HEK293T (cell line): ENCODE measurements at regions not wholly inside any gene's neighbourhood (a gene's known extent, or its start where the extent isn't known, plus 50 kb on each side); places are given as distances from the start of the nearest gene placed in this dataset.

Experiments
- BHLHE40 ChIP-seq: fragments of 450-650 bp; IDR thresholded peaks from 2 replicates; pipeline ENCODE4 v1.6.1; 2016; ENCODE audit warnings: mild to moderate bottlenecking, moderate library complexity, borderline replicate concordance
- FOXA1 ChIP-seq: fragments of 450-650 bp; IDR thresholded peaks from 2 replicates; pipeline ENCODE4 v1.6.1; 2016; ENCODE audit warnings: mild to moderate bottlenecking
- FOXK2 ChIP-seq: fragments of 450-650 bp; IDR thresholded peaks from 2 replicates; pipeline ENCODE4 v1.6.1; 2016; ENCODE audit warnings: mild to moderate bottlenecking
- HDGF ChIP-seq: fragments of 450-650 bp; IDR thresholded peaks from 2 replicates; pipeline ENCODE4 v1.6.1; 2017; ENCODE audit warnings: antibody characterized with exemption, borderline replicate concordance
- NFRKB ChIP-seq: fragments of 450-650 bp; IDR thresholded peaks from 2 replicates; pipeline ENCODE4 v1.6.1; 2016; ENCODE audit warnings: mild to moderate bottlenecking, moderate library complexity
- PKNOX1 ChIP-seq: fragments of 450-650 bp; IDR thresholded peaks from 2 replicates; pipeline ENCODE4 v1.6.1; 2016
- SP1 ChIP-seq: fragments of 450-650 bp; IDR thresholded peaks from 2 replicates; pipeline ENCODE4 v1.6.1; 2017
- TARDBP ChIP-seq: fragments of 450-650 bp; IDR thresholded peaks from 2 replicates; pipeline ENCODE4 v1.6.1; 2016
- ZNF384 ChIP-seq: fragments of 450-650 bp; IDR thresholded peaks from 2 replicates; pipeline ENCODE4 v1.6.1; 2016

DNA sequence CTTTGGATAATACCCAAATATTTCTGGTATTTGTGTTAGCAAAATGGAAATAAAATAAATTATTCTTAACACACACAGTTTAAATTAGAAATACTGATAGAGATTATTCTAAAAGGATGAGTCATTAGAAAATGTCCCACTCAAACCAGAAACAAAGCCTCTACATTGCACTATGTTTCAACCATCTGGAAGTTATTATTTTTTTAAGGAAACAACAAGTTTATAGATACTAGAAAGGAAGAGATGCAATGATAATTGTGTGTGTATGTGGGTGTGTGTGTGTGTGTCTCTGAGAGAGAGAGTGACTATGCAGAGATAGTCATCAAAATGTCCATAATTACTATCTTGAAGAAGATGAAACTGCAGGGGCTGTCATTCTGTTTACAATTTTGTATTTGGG is 1340.5 kb downstream of the ROBO1 start:
- TF ChIP-seq FOXA1 (no peak), BHLHE40 (no peak), TARDBP (no peak), FOXK2 (no peak), HDGF (no peak), PKNOX1 (no peak), SP1 (no peak), NFRKB (no peak), ZNF384 (no peak)
